Neural cell (in vitro differentiated cells): ENCODE measurements at regions not wholly inside any gene's neighbourhood (a gene's known extent, or its start where the extent isn't known, plus 50 kb on each side); places are given as distances from the start of the nearest gene placed in this dataset.

Experiments used
- H2AFZ ChIP-seq: fragments of 200-600, 300-800 bp; sonication (generic), shearing (Covaris generic); 2 replicates; pipeline ENCODE4 v1.6.0; 2014; ENCODE audit warnings: low read depth, mild to moderate bottlenecking, antibody characterized with exemption, low read length, moderate library complexity
- H3F3A ChIP-seq: fragments of 200-600 bp; shearing (Covaris generic); 2 replicates; pipeline ENCODE4 v1.6.1; 2016; ENCODE audit warnings: mild to moderate bottlenecking, moderate library complexity, mixed read lengths, antibody characterized with exemption, low read length; ENCODE audit not compliant: insufficient read depth, poor library complexity, severe bottlenecking
- H3K27ac ChIP-seq: fragments of 200-600, 300-800 bp; sonication (generic), shearing (Covaris generic); 2 replicates; pipeline ENCODE4 v1.5.1; 2014; ENCODE audit warnings: mild to moderate bottlenecking, low read length, moderate library complexity
- H3K27me3 ChIP-seq: fragments of 300-800, 200-600 bp; sonication (generic), shearing (Covaris generic); 2 replicates; pipeline ENCODE4 v1.6.0; 2014; ENCODE audit warnings: mild to moderate bottlenecking, low read depth, low read length, moderate library complexity; ENCODE audit not compliant: insufficient read depth
- H3K36me3 ChIP-seq: fragments of 300-800, 200-600 bp; sonication (generic), shearing (Covaris generic); 2 replicates; pipeline ENCODE4 v1.5.1; 2014; ENCODE audit warnings: mild to moderate bottlenecking, antibody characterized with exemption, low read length, moderate library complexity; ENCODE audit not compliant: insufficient read depth
- H3K4me2 ChIP-seq: fragments of 300-800, 200-600 bp; sonication (generic), shearing (Covaris generic); 2 replicates; pipeline ENCODE4 v1.6.0; 2014; ENCODE audit warnings: mild to moderate bottlenecking, low read length
- H3K4me3 ChIP-seq: fragments of 300-800, 200-600 bp; sonication (generic), shearing (Covaris generic); 2 replicates; pipeline ENCODE4 v1.5.1; 2014; ENCODE audit warnings: mild to moderate bottlenecking, low read length, moderate library complexity
- H3K79me2 ChIP-seq: fragments of 200-600 bp; shearing (Covaris generic); replicated peaks from 2 replicates; pipeline ENCODE4 v1.6.0; 2014; ENCODE audit warnings: mild to moderate bottlenecking, low read length, moderate library complexity; ENCODE audit not compliant: insufficient read depth
- H3K9ac ChIP-seq: fragments of 300-800, 200-600 bp; sonication (generic), shearing (Covaris generic); 2 replicates; pipeline ENCODE4 v1.6.1; 2016; ENCODE audit warnings: mild to moderate bottlenecking, low read length, mixed read lengths
- H3K9me2 ChIP-seq: fragments of 200-600 bp; shearing (Covaris generic); 2 replicates; pipeline ENCODE4 v1.6.1; 2016; ENCODE audit warnings: mild to moderate bottlenecking, low read length, mixed read lengths; ENCODE audit not compliant: insufficient read depth
- H3K9me3 ChIP-seq: fragments of 200-600, 300-800 bp; sonication (generic), shearing (Covaris generic); 2 replicates; pipeline ENCODE4 v1.6.1; 2016; ENCODE audit warnings: mild to moderate bottlenecking, mixed run types, low read length, moderate library complexity, mixed read lengths
- H4K20me1 ChIP-seq: fragments of 200-600 bp; shearing (Covaris generic); 2 replicates; pipeline ENCODE4 v1.6.1; 2016; ENCODE audit warnings: mild to moderate bottlenecking, mixed run types; ENCODE audit not compliant: insufficient read depth
- EP300 ChIP-seq: fragments of 450-650 bp; conservative IDR thresholded peaks from 2 replicates; pipeline ENCODE4 v1.6.1; 2014; ENCODE audit warnings: antibody characterized with exemption, mild to moderate bottlenecking, moderate library complexity; ENCODE audit not compliant: poor library complexity, severe bottlenecking
- EZH2 ChIP-seq: fragments of 200-600, 300-800 bp; shearing (Covaris generic), sonication (generic); IDR thresholded peaks from 2 replicates; pipeline ENCODE4 v1.6.1; 2014; ENCODE audit warnings: antibody characterized with exemption, low read length, borderline replicate concordance, mild to moderate bottlenecking; ENCODE audit not compliant: insufficient read depth, poor library complexity, severe bottlenecking
- MXI1 ChIP-seq: fragments of 450-650 bp; conservative IDR thresholded peaks from 2 replicates; pipeline ENCODE4 v1.6.1; 2014; ENCODE audit warnings: antibody characterized with exemption, mild to moderate bottlenecking; ENCODE audit not compliant: poor library complexity, severe bottlenecking
- POLR2AphosphoS5 ChIP-seq: IDR thresholded peaks from 2 replicates; pipeline ENCODE4 v1.6.1; 2012
- RAD21 ChIP-seq: fragments of 450-650 bp; conservative IDR thresholded peaks from 2 replicates; pipeline ENCODE4 v1.6.1; 2014; ENCODE audit warnings: antibody characterized with exemption, mild to moderate bottlenecking, moderate library complexity
- SMC3 ChIP-seq: fragments of 450-650 bp; conservative IDR thresholded peaks from 2 replicates; pipeline ENCODE4 v1.6.1; 2014; ENCODE audit warnings: antibody characterized with exemption, mild to moderate bottlenecking, moderate library complexity; ENCODE audit not compliant: poor library complexity
- TAF1 ChIP-seq: IDR thresholded peaks from 2 replicates; pipeline ENCODE4 v1.6.1; 2012; ENCODE audit warnings: low read depth
- TF ChIP-seq, protein P1 (sequence below): fragments of 450-650 bp; IDR thresholded peaks from 2 replicates; pipeline ENCODE4 v1.5.1; 2014; ENCODE audit warnings: antibody characterized with exemption, mild to moderate bottlenecking, moderate library complexity; ENCODE audit not compliant: poor library complexity, severe bottlenecking
- TF ChIP-seq, protein P2 (sequence below): IDR thresholded peaks from 2 replicates; pipeline ENCODE4 v1.6.1; 2012; ENCODE audit warnings: borderline replicate concordance

DNA sequence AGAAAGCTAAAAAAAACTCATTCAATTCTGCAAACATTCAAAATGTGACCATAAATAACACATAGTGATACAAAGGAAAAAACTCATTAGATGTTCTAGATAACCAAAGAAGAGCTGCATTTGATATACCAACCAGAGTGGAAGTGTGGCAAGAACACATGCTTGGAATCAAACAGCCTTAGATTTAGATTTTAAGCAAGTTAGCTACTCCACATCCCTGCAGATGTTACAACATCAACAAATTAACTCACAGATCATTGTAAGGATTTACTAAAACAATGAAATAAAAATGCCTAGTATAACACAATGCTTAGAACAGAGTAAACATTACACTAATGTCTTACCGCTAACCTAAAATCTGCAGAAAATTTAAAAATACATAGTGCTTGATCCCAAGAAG, 114.0 kb upstream of the AKIP1 start:
- TF ChIP-seq POLR2AphosphoS5 (no peak), EP300 (no peak), SMC3 (no peak), TAF1 (no peak), RAD21 (no peak), EZH2 (no peak), MXI1 (no peak)
- TF ChIP-seq, protein P1, sequence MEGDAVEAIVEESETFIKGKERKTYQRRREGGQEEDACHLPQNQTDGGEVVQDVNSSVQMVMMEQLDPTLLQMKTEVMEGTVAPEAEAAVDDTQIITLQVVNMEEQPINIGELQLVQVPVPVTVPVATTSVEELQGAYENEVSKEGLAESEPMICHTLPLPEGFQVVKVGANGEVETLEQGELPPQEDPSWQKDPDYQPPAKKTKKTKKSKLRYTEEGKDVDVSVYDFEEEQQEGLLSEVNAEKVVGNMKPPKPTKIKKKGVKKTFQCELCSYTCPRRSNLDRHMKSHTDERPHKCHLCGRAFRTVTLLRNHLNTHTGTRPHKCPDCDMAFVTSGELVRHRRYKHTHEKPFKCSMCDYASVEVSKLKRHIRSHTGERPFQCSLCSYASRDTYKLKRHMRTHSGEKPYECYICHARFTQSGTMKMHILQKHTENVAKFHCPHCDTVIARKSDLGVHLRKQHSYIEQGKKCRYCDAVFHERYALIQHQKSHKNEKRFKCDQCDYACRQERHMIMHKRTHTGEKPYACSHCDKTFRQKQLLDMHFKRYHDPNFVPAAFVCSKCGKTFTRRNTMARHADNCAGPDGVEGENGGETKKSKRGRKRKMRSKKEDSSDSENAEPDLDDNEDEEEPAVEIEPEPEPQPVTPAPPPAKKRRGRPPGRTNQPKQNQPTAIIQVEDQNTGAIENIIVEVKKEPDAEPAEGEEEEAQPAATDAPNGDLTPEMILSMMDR, result no peak
- TF ChIP-seq, protein P2, sequence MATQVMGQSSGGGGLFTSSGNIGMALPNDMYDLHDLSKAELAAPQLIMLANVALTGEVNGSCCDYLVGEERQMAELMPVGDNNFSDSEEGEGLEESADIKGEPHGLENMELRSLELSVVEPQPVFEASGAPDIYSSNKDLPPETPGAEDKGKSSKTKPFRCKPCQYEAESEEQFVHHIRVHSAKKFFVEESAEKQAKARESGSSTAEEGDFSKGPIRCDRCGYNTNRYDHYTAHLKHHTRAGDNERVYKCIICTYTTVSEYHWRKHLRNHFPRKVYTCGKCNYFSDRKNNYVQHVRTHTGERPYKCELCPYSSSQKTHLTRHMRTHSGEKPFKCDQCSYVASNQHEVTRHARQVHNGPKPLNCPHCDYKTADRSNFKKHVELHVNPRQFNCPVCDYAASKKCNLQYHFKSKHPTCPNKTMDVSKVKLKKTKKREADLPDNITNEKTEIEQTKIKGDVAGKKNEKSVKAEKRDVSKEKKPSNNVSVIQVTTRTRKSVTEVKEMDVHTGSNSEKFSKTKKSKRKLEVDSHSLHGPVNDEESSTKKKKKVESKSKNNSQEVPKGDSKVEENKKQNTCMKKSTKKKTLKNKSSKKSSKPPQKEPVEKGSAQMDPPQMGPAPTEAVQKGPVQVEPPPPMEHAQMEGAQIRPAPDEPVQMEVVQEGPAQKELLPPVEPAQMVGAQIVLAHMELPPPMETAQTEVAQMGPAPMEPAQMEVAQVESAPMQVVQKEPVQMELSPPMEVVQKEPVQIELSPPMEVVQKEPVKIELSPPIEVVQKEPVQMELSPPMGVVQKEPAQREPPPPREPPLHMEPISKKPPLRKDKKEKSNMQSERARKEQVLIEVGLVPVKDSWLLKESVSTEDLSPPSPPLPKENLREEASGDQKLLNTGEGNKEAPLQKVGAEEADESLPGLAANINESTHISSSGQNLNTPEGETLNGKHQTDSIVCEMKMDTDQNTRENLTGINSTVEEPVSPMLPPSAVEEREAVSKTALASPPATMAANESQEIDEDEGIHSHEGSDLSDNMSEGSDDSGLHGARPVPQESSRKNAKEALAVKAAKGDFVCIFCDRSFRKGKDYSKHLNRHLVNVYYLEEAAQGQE, result no peak
- no peak overlapping the region for H3K9ac ChIP-seq
- H3F3A ChIP-seq, result no peaks in the 10 kb centered on the region
- no peaks in the 10 kb centered on the region for H3K27me3 ChIP-seq
- no peaks in the 10 kb centered on the region for H3K36me3 ChIP-seq
- no peak overlapping the region for H3K4me2 ChIP-seq
- H2AFZ ChIP-seq, result no peak overlapping the region
- H3K4me3 ChIP-seq, result no peak overlapping the region
- no peaks in the 10 kb centered on the region for H3K9me2 ChIP-seq
- H3K27ac ChIP-seq, result no peak overlapping the region
- H3K9me3 ChIP-seq, result no peaks in the 10 kb centered on the region
- no peaks in the 10 kb centered on the region for H3K79me2 ChIP-seq
- no peaks in the 10 kb centered on the region for H4K20me1 ChIP-seq

DNA sequence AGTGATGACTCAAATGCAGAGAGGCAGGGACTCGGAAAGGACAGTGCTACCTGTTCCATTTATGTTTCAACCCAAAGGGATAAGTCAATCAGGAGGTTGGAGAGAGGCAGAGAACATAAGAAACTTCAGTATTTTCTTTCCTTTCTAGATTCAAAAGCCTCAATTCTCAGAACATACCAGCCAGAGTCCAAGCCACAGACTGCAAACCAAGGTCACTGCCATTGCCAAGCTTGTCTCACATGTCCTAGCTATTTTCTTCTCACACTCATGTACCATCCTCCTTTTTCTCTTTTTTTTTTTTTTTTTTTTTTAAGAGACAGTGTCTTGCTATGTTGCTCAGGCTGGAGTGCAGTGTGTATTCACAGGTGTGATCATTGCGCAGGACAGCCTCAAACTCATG, 111.7 kb upstream of the AKIP1 start:
- Histone ChIP-seq H3K36me3 (no peaks in the 10 kb centered on the region), H3K27me3 (no peaks in the 10 kb centered on the region), H4K20me1 (no peaks in the 10 kb centered on the region), H3K79me2 (no peaks in the 10 kb centered on the region), H3K4me3 (no peak overlapping the region), H3K27ac (no peak overlapping the region), H2AFZ (no peak overlapping the region), H3K9ac (no peak overlapping the region), H3F3A (no peaks in the 10 kb centered on the region), H3K4me2 (no peak overlapping the region), H3K9me2 (no peaks in the 10 kb centered on the region), H3K9me3 (no peaks in the 10 kb centered on the region)
- TF ChIP-seq RAD21 (no peak), TAF1 (no peak), SMC3 (no peak)
- TF ChIP-seq, protein P1, result no peak
